ENCODE measurements at regions not wholly inside any gene's neighbourhood (a gene's known extent, or its start where the extent isn't known, plus 50 kb on each side); places are given as distances from the start of the nearest gene placed in this dataset.

- H3K4me3 ChIP-seq (ENCODE audit: low read length) = no peak overlapping the region
- no peak for TF ChIP-seq ZNF274 (IDR thresholded peaks at IDR 0.05; ENCODE audit: low read depth, low read length)
These were observed 967.0 kb downstream of the UQCRFS1 start for GRCh38 chr19:28245937-28246336.

- no peak overlapping the region for H3K4me3 ChIP-seq (ENCODE audit: low read length)
- no peak for TF ChIP-seq ZNF274 (IDR thresholded peaks at IDR 0.05; ENCODE audit: low read depth, low read length)
These were observed 968.0 kb downstream of the UQCRFS1 start for GRCh38 chr19:28244966-28245365.

DNA sequence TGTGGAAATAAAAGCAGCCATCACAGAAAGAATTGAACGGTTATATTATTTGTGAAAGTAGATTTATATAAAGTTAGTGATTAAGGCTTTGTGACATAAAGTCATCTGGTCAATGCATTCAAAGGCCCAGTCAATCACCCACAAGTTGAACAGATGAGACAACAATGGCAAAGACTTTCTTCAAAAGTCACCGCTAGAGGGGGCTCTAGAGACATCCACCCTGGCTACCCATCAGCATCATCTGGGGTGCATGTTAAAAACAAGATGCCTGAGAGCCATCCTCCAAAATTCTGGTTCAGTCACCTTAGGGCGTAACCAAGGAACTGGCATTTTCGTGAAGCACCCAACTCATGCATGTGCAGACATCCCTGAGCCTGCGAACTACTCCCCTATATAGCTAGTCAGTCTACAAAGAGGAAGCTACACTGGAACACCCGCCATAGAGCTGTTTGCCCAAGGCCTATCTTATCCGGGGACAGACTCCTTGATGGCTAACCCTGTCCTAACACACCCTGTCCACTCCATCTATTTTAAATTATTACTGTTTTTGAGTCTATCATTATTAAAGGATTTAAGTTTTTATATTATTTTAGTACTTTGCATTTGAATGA lies 970.5 kb downstream of the UQCRFS1 start:
- TF ChIP-seq ZNF274 (IDR thresholded peaks at IDR 0.05; ENCODE audit: low read depth, low read length) = no peak
- H3K4me3 ChIP-seq (ENCODE audit: low read length) = no peak overlapping the region

GRCh38 chr19:28239270-28239669 lies 973.7 kb downstream of the UQCRFS1 start:
- no peak for TF ChIP-seq ZNF274 (IDR thresholded peaks at IDR 0.05; ENCODE audit: low read depth, low read length)
- no peak overlapping the region for H3K4me3 ChIP-seq (ENCODE audit: low read length)

DNA sequence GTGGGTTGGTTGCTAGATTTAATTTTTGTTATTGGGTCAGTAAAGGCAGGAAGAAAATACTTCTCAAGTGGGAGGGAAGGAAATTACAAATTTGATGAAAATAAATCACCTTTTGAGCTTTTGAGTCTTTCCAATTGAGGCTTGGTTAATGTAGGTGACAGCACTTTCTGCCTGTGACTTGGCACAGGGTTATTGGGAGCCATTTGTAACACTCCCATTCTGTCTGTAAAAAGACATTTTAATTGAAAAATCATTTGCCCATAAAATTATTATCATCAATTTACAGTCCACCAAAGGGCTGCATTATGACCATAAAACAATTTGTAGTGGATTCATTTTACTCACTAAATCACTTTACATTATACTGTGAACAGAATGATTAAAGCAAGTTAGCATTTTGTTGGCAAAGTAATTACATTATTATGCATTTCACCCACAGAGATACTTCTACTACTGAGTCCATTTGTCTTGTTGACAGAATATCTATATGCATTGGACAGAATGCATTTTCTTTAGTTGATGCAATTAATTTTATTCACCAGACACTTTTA lies 974.6 kb downstream of the UQCRFS1 start:
- no peak for TF ChIP-seq ZNF274 (IDR thresholded peaks at IDR 0.05; ENCODE audit: low read depth, low read length)
- no peak overlapping the region for H3K4me3 ChIP-seq (ENCODE audit: low read length)

DNA sequence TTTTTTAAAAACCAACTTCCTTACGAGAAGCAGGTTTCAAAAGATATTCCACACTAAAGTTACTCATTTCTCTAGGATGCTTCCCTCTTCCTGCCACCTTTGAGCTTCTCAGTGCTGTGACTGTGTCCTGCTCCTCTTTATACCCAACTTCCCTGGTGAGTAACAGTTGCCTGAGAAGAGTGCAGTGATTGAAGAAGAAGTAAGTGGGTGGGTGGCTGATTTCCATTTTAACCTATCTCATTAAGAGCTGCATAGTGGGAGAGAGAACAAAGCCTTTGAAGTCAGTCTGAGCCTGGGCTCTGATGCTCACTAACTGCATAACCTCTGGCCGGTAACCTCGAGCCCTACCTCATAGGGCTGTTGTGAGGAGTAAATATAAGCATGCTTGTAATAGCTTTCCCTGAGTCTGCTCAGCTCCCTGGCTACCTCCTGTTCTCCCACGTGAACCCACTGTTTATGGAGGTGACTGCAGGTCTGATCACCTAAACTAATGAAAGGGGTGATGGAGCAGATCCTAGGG lies 977.3 kb downstream of the UQCRFS1 start:
- TF ChIP-seq ZNF274 (IDR thresholded peaks at IDR 0.05; ENCODE audit: low read depth, low read length) = no peak
- H3K4me3 ChIP-seq (ENCODE audit: low read length) = no peak overlapping the region

DNA sequence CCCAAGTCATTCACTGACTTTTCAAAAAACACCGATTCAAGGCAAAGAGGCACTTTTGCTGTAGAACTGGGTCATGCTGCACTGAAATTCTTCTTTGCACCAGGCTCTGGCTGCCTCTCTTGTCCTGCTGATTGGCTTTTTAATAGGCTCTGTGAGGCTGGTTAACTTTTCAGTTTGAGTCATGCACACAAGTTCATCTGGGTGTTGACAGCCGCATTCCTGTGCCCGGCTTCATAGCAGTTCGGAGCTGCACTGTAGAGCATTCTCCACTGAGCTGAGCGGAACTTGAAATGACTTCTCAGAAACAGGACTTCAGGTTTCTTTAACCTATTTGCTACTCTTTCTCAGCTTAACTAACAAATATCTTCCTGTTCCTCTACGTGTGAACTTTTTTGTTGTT lies 978.3 kb downstream of the UQCRFS1 start:
- no peak overlapping the region for H3K4me3 ChIP-seq (ENCODE audit: low read length)
- TF ChIP-seq ZNF274 (IDR thresholded peaks at IDR 0.05; ENCODE audit: low read depth, low read length) = no peak

- TF ChIP-seq ZNF274 (IDR thresholded peaks at IDR 0.05; ENCODE audit: low read depth, low read length) = no peak
- no peak overlapping the region for H3K4me3 ChIP-seq (ENCODE audit: low read length)
These were observed 984.1 kb downstream of the UQCRFS1 start for GRCh38 chr19:28228854-28229253.

- no peak overlapping the region for H3K4me3 ChIP-seq (ENCODE audit: low read length)
- TF ChIP-seq ZNF274 (IDR thresholded peaks at IDR 0.05; ENCODE audit: low read depth, low read length) = no peak
These were observed 988.5 kb downstream of the UQCRFS1 start for GRCh38 chr19:28224441-28224840.

DNA sequence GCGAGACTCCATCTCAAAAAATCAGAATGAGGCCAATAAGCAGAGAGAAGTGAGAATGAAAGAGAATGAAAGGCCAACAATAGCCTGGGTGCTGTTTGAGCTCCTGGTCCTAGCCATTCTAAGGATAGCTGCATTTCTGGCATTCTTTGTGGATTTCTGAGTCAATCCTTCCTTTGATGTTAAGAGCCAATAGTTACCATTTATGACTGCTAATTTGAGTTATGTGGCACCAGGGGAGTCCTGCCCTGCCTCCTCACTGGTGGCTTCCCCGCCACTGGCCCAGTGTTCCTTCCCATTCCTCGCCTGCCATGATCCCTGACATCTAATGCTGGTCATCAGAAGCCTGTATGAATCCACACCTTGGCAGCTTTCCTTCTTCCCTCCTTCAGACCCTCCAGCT lies 991.2 kb downstream of the UQCRFS1 start:
- TF ChIP-seq ZNF274 (IDR thresholded peaks at IDR 0.05; ENCODE audit: low read depth, low read length) = no peak
- H3K4me3 ChIP-seq (ENCODE audit: low read length) = no peak overlapping the region

DNA sequence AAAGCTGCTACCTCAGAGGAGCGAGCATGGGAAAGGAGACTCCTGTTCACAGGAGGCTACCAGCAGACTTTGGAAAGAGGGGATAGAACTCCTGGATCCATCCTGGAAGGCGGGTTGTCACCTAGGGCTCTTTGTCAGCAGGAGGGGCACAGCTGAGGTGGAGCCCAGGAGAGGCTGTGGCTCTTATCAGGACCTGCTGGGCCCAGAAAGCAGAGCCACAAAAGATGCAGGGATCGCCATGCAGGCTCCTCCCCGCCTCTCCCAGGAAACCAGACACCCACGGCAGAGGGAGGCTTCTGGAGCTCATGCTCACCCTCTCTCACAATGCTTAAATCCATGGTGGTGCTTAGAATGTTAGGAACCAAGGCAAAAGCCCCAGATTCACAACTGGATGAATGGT lies 994.2 kb downstream of the UQCRFS1 start:
- no peak overlapping the region for H3K4me3 ChIP-seq (ENCODE audit: low read length)
- TF ChIP-seq ZNF274 (IDR thresholded peaks at IDR 0.05; ENCODE audit: low read depth, low read length) = no peak

- no peak overlapping the region for H3K4me3 ChIP-seq (ENCODE audit: low read length)
- no peak for TF ChIP-seq ZNF274 (IDR thresholded peaks at IDR 0.05; ENCODE audit: low read depth, low read length)
These were observed 995.9 kb downstream of the UQCRFS1 start for GRCh38 chr19:28217022-28217421.

- no peak for TF ChIP-seq ZNF274 (IDR thresholded peaks at IDR 0.05; ENCODE audit: low read depth, low read length)
- no peak overlapping the region for H3K4me3 ChIP-seq (ENCODE audit: low read length)
These were observed 999.4 kb downstream of the UQCRFS1 start for GRCh38 chr19:28213470-28214082.

DNA sequence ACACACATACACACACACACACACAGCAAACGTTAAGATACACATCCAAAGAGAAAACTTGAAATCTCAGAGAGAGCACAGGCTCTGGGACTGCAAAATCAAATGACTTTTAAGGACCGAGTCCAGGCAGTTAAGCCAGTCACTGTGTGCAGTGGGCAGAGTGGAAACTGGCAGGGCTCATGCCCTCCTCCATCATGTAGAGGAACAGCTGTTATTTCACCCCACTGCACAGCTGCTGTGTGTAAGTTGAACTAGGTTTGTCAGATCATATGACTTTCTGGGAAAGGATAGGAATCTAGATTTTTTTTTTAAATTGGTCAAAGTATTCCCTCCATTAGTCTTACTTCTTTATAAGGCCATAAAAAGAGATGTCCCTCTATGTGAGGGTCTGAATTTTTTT lies 1002.1 kb downstream of the UQCRFS1 start:
- H3K4me3 ChIP-seq (ENCODE audit: low read length) = no peak overlapping the region
- TF ChIP-seq ZNF274 (IDR thresholded peaks at IDR 0.05; ENCODE audit: low read depth, low read length) = no peak

DNA sequence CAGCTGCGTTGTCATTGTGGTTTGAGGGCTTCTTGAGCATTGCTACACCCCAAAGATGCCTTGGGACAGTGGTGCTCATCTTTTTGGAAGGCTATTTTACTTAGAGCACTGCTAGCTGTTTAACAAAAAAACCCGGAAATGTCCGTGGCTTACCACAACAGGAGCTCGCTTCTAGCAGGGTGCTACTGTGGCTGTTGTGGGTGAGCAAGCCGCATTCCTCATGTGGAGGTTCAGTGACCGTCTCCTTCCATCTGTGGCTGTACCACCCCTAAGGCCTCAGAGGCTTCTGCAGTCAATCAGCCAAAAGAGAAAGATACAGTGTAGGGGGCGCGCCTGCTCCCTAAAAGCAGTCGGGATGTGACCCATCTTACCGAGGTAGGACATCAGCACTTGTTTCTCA lies 1004.2 kb downstream of the UQCRFS1 start:
- H3K4me3 ChIP-seq (ENCODE audit: low read length) = no peak overlapping the region

More for the DNA sequence above, 1004.2 kb downstream of the UQCRFS1 start:
- TF ChIP-seq ZNF274 (IDR thresholded peaks at IDR 0.05; ENCODE audit: low read depth, low read length) = no peak

All from GM08714 (cell line).